Heart left ventricle (tissue), 16 donors: ENCODE measurements at regions not wholly inside any gene's neighbourhood (a gene's known extent, or its start where the extent isn't known, plus 50 kb on each side); places are given as distances from the start of the nearest gene placed in this dataset.

Experiments used
- ATAC-seq, 4 donors: fragments of 200-7000 bp; cut with Tn5 transposase; one replicate each; pipeline ENCODE4 v1.9.1; 2020 to 2022; ENCODE audit warnings: moderate library complexity in 4 of 4, mild to moderate bottlenecking in 3 of 4, moderate number of reproducible peaks in 1 of 4
- DNase-seq, 5 donors: peaks; one replicate each; pipeline ENCODE4 v3.0.0-alpha.2; 2020
- H3K27ac ChIP-seq, 12 donors: fragments of 200-600 bp; sonication (generic) in 4 of 12; one replicate each; pipeline versions ENCODE4 v1.5.0 to v1.8.0; 2016 to 2022; ENCODE audit warnings: mild to moderate bottlenecking in 2 of 12
- H3K27me3 ChIP-seq, 9 donors: fragments of 200-600 bp; sonication (generic) in 2 of 9; one replicate each; pipeline versions ENCODE4 v1.5.1 to v1.8.0; 2016 to 2022; ENCODE audit warnings: mild to moderate bottlenecking in 3 of 9
- H3K36me3 ChIP-seq, 9 donors: fragments of 200-600 bp; sonication (generic) in 2 of 9; one replicate each; pipeline versions ENCODE4 v1.5.0 to v1.8.0; 2018 to 2022; ENCODE audit warnings: mild to moderate bottlenecking in 2 of 9
- H3K4me1 ChIP-seq, 12 donors: fragments of 200-600 bp; sonication (generic) in 4 of 12; one replicate each; pipeline versions ENCODE4 v1.5.0 to v1.8.0; 2016 to 2022; ENCODE audit warnings: mild to moderate bottlenecking in 3 of 12
- H3K4me3 ChIP-seq, 12 donors: fragments of 200-600 bp; sonication (generic) in 4 of 12; one replicate each; pipeline versions ENCODE4 v1.5.0 to v1.8.0; 2017 to 2022; ENCODE audit warnings: mild to moderate bottlenecking in 9 of 12, moderate library complexity in 4 of 12
- H3K9me3 ChIP-seq, 12 donors: fragments of 200-600 bp; sonication (generic) in 4 of 12; one replicate each; pipeline versions ENCODE4 v1.5.0 to v1.8.0; 2016 to 2022; ENCODE audit warnings: mild to moderate bottlenecking in 1 of 12
- CTCF ChIP-seq, 12 donors: fragments of 200-600 bp; sonication (generic) in 4 of 12; IDR thresholded peaks; one replicate each; pipeline versions ENCODE4 v1.5.0 to v1.8.0; 2018 to 2022; ENCODE audit warnings: antibody characterized with exemption in 12 of 12, mild to moderate bottlenecking in 5 of 12
- POLR2A ChIP-seq, 2 donors: fragments of 450-650 bp; IDR thresholded peaks; one replicate each; pipeline ENCODE4 v1.6.1; 2017; ENCODE audit warnings: antibody characterized with exemption in 2 of 2, mild to moderate bottlenecking in 2 of 2, moderate library complexity in 2 of 2
- WGBS, 4 donors: extraction: QIAGEN DNeasy Blood & Tissue Kit in 2 of 4; methylation state at CpG; one replicate each; pipeline versions ENCODE4 v1.1.5 to v1.1.7; 2013 to 2018; 5-methylcytosine and 5-hydroxymethylcytosine counted together
- intact Hi-C, 10 donors: fragments of 100-400 bp; cut with DNase I; formaldehyde crosslinking; loops; one replicate each; pipeline versions ENCODE4 v1.11.1 to v1.14.2; 2022
- donor health status: ischemic (EF 13 %, LVEDD 7.1; RV severe dilation, severe dysfunction).
- donor health status: healthy with polysubstance abuse.
- donor health status: DM: no; HTN: yes; CAD: no.
- donor health status: DM: no; HTN: no; CAD: no.
- donor health status: ischemic (EF 25% LVEDD 6.9; RV normal size, moderate dysfunction).
- donor health status: ischemic (EF 25% LVEDD 5.7; RV mildly dilated, moderate dysfunction).
- donor health status: healthy.
- donor health status: DM: yes; HTN: yes; CAD: no.
- donor health status: ischemic (EF 35%, LVEDD 5.7; RV mildly dilated, moderate dysfunction).
- donor health status: nonischemic (EF 11% LVEDD 7.7; RV severe dilation, severe dysfunction).
- donor health status: DM: yes; HTN: yes; CAD: no.
- donor health status: PGD.
- donor health status: ischemic (EF 29% LVEDD 5.4; RV normal size, mild dysfunction).
- donor health status: nonischemic (EF 23%, LVEDD 6.1; RV moderate dilation, normal function).

GRCh38 chr11:45092404-45092785 lies 54.0 kb upstream of the PRDM11 start:
- no peak for TF ChIP-seq POLR2A (IDR thresholded peaks at IDR 0.05)
- TF ChIP-seq CTCF (IDR thresholded peaks at IDR 0.05), result no peak
- H3K9me3 ChIP-seq, result no peaks in the 10 kb centered on the region
- intact Hi-C loops, result loop anchor here in 1 of 10 donors (5.0 kb wide), 1 partner anchor 525 kb away; the partner anchor contains the start of gene CD82
- H3K36me3 ChIP-seq, result no peaks in the 10 kb centered on the region
- DNase-seq (no peak), ATAC-seq (no peak)
- no peak overlapping the region for H3K4me3 ChIP-seq
- H3K27me3 ChIP-seq, result no peaks in the 10 kb centered on the region
- H3K27ac ChIP-seq, result peak overlapping the region in 3 of 12 donors; percentile 12 to 45 (median 30)
- H3K4me1 ChIP-seq, result peaks cover 0 to 57% (median 40%) of the 10 kb centered on the region in 12 donors
- 82 to 86% (median 85%) methylated on average over 5 of the region's 5 CpGs for WGBS, 4 donors

- 74 to 87% (median 84%) methylated on average over 15 of the region's 15 CpGs for WGBS, 4 donors
- intact Hi-C loops, result loop anchor here in 1 of 10 donors (5.0 kb wide), 1 partner anchor 526 kb away; the partner anchor contains the start of gene CD82
Measured at GRCh38 chr11:45092901-45093760, 53.3 kb upstream of the PRDM11 start.

GRCh38 chr11:45093761-45094455 lies 52.5 kb upstream of the PRDM11 start:
- H3K4me1 ChIP-seq, result peaks cover 0 to 44% (median 28%) of the 10 kb centered on the region in 12 donors
- ATAC-seq (no peak), DNase-seq (peak in 1 of 5 donors; percentile 9)
- no peak for TF ChIP-seq POLR2A (IDR thresholded peaks at IDR 0.05)
- no peaks in the 10 kb centered on the region for H3K27me3 ChIP-seq
- H3K4me3 ChIP-seq, result no peak overlapping the region
- H3K27ac ChIP-seq, result no peak overlapping the region
- no peaks in the 10 kb centered on the region for H3K9me3 ChIP-seq
- WGBS, 4 donors, result 90 to 94% (median 90%) methylated on average over 8 of the region's 8 CpGs
- intact Hi-C loops, result loop anchor here in 1 of 10 donors (5.0 kb wide), 1 partner anchor 527 kb away; the partner anchor contains the start of gene CD82
- no peaks in the 10 kb centered on the region for H3K36me3 ChIP-seq

More at GRCh38 chr11:45092901-45093760, 53.3 kb upstream of the PRDM11 start:
- TF ChIP-seq POLR2A (IDR thresholded peaks at IDR 0.05) (no peak), CTCF (IDR thresholded peaks at IDR 0.05) (no peak)
- no peak overlapping the region for H3K4me3 ChIP-seq
- DNase-seq (no peak), ATAC-seq (no peak)
- H3K27me3 ChIP-seq, result no peaks in the 10 kb centered on the region
- H3K36me3 ChIP-seq, result no peaks in the 10 kb centered on the region
- H3K27ac ChIP-seq, result no peak overlapping the region
- H3K4me1 ChIP-seq, result peaks cover 0 to 51% (median 33%) of the 10 kb centered on the region in 12 donors
- no peaks in the 10 kb centered on the region for H3K9me3 ChIP-seq

GRCh38 chr11:45094958-45095690 lies 51.3 kb upstream of the PRDM11 start:
- peaks cover 0 to 34% (median 19%) of the 10 kb centered on the region in 12 donors for H3K4me1 ChIP-seq
- H3K36me3 ChIP-seq, result no peaks in the 10 kb centered on the region
- no peaks in the 10 kb centered on the region for H3K9me3 ChIP-seq
- DNase-seq, result peak in 1 of 5 donors; percentile 13
- intact Hi-C loops, result loop anchor here in 1 of 10 donors (5.0 kb wide), 1 partner anchor 528 kb away; the partner anchor contains the start of gene CD82
- no peak overlapping the region for H3K27ac ChIP-seq
- no peak overlapping the region for H3K4me3 ChIP-seq
- TF ChIP-seq CTCF (IDR thresholded peaks at IDR 0.05) (no peak), POLR2A (IDR thresholded peaks at IDR 0.05) (no peak)
- H3K27me3 ChIP-seq, result no peaks in the 10 kb centered on the region
- ATAC-seq, result peak in 2 of 4 donors; percentile 27 to 45
- WGBS, 4 donors, result 79 to 87% (median 84%) methylated on average over 10 of the region's 10 CpGs
